Astrocyte of the spinal cord (primary cell): ENCODE measurements at regions not wholly inside any gene's neighbourhood (a gene's known extent, or its start where the extent isn't known, plus 50 kb on each side); places are given as distances from the start of the nearest gene placed in this dataset.

ENCODE experiments used
- DNase-seq: peaks from one replicate; pipeline ENCODE4 v3.0.0; 2011; ENCODE audit warnings: low read depth, low spot score
- H3K4me3 ChIP-seq: 2 replicates; pipeline ENCODE4 v1.5.1; 2011; ENCODE audit warnings: low read depth, mild to moderate bottlenecking, low read length, moderate library complexity
- in situ Hi-C: cut with HindIII; loops from 2 replicates; pipeline ENCODE4 v1.10.0; 2017; ENCODE audit warnings: low sequenced_read_pairs
- TF ChIP-seq, protein P1 (sequence below): IDR thresholded peaks from 2 replicates; pipeline ENCODE4 v1.5.1; 2012; ENCODE audit warnings: low read depth, mild to moderate bottlenecking, low read length, inconsistent platforms

DNA sequence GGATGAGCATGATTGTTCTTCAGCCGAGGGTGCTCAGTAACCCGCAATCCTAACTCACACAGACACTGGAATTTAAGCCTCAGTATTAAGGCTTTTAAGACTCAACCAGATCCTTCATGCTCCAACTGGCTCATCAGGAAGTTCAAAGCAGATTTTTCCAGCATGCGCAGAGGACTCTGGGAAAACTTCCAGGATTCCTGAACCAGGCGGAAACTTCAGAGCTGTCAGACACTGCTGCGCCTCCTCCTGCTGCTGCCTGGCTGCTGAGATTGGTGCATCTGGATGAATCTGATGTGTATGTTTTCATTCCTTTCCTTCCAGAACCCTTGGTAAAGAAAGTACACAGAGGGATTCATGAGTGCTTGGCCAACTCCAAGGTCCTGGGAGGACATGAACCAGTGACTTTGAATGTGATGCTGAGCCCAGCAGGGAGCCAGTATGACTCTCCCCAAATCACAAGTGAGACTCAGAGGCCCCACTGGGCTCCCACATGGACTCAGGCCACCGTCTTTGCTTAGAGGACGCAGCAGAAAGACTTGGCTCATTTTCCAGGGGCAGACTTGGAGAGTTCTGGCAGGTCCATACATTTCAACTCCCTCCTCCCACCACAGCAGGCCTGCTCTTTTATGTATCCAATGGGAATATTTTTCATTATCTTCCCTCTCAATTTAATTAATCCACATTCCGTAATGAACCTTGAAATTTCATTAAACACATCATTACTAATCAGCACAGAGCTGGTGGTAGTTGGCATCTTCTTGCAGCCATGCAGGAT is 143.5 kb upstream of the HDAC4 start:
- in situ Hi-C loops: no loop called here
- TF ChIP-seq, protein P1, sequence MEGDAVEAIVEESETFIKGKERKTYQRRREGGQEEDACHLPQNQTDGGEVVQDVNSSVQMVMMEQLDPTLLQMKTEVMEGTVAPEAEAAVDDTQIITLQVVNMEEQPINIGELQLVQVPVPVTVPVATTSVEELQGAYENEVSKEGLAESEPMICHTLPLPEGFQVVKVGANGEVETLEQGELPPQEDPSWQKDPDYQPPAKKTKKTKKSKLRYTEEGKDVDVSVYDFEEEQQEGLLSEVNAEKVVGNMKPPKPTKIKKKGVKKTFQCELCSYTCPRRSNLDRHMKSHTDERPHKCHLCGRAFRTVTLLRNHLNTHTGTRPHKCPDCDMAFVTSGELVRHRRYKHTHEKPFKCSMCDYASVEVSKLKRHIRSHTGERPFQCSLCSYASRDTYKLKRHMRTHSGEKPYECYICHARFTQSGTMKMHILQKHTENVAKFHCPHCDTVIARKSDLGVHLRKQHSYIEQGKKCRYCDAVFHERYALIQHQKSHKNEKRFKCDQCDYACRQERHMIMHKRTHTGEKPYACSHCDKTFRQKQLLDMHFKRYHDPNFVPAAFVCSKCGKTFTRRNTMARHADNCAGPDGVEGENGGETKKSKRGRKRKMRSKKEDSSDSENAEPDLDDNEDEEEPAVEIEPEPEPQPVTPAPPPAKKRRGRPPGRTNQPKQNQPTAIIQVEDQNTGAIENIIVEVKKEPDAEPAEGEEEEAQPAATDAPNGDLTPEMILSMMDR: no peak
- peak; percentile 7 for DNase-seq
- no peak overlapping the region for H3K4me3 ChIP-seq

DNA sequence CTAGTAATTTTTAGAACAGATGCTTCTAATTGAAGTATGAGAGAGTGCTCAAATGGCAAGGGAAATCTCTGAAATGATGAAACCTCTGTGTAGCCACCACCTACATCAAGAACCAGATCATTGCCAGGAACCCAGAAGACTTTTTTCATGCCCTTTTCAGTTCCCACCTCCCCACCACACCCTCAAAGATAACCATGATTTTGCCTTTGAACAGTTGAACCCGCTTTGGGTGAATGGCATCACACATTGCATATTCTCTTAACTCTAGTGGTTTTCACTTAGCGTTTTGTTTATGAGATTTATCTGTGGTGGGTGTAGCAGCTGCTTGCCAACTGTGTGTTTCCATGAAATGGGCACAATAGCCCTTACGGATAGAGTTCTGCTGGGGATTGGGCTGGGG is 142.9 kb upstream of the HDAC4 start:
- no peak for DNase-seq
- in situ Hi-C loops: no loop called here
- H3K4me3 ChIP-seq: no peak overlapping the region
- TF ChIP-seq, protein P1: no peak

DNA sequence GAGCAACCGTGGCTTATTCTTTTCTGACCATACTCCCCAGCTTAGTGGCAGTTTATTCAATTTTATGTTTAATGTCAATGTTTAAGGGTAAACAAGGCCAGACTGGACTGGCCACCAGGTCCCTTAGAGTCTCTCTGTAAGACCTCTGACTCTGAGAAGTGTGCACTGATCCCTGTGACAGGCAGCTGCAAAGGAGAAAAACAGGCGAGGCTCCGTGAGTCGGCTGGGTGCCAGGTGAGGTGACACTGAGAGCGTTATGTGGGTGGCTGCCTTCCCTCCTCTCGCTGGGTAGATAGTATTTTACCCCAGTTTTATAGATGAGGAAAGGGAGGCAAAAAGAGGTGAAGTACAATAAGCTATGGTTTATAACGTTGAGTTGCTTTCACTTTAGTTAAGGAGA is 139.4 kb upstream of the HDAC4 start:
- TF ChIP-seq, protein P1: no peak
- DNase-seq: no peak
- in situ Hi-C loops: no loop called here
- no peak overlapping the region for H3K4me3 ChIP-seq

DNA sequence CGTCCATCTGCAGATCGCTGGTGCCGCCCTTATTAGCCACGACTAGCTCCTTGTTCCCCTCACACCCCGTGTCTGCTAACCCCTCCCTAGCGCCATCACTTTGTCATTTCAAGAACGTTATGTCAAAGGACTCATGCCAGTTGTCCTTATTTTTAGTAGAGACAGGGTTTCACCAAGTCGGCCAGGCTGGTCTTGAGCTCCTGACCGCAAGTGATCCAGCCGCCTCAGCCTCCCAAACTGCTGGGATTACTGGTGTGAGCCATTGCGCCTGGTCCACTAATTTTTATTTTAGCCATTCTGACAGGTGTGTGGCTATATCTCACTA is 138.9 kb upstream of the HDAC4 start:
- DNase-seq: no peak
- in situ Hi-C loops: no loop called here

DNA sequence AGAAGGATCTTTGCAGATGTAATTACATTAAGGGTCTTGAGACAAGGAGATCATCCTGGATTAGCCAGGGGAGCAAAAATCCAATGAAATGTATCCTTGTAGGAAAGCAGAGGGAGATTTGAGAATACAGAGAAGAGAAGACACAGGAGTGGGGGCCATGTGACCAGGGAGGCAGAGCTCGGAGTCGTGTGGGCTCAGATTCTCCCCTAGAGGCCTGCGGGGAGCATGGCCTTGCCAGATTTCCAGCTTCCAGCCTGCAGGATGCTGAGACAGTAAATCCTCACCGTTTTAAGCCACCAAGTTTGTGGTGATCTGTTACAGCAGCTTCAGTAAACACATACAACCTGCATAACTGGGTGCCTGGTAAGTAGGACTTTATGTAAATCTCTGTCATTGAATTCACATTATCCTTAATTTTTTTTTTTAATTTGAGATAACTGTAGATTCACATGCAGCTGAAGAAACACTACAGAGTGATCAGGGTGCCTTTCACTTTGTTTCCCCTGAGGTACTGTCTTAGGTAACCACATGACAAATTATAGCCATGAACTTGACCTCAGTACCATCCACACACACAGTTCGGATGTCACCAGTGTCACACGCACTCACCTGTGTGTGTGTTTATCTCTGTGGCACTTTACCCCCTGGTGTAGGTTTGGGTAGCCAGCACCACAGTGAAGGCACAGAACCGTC is 138.4 kb upstream of the HDAC4 start:
- no peak overlapping the region for H3K4me3 ChIP-seq
- no peak for DNase-seq
- in situ Hi-C loops: no loop called here
- TF ChIP-seq, protein P1: no peak

More for the DNA sequence above, 138.9 kb upstream of the HDAC4 start:
- H3K4me3 ChIP-seq: no peak overlapping the region
- TF ChIP-seq, protein P1: no peak

DNA sequence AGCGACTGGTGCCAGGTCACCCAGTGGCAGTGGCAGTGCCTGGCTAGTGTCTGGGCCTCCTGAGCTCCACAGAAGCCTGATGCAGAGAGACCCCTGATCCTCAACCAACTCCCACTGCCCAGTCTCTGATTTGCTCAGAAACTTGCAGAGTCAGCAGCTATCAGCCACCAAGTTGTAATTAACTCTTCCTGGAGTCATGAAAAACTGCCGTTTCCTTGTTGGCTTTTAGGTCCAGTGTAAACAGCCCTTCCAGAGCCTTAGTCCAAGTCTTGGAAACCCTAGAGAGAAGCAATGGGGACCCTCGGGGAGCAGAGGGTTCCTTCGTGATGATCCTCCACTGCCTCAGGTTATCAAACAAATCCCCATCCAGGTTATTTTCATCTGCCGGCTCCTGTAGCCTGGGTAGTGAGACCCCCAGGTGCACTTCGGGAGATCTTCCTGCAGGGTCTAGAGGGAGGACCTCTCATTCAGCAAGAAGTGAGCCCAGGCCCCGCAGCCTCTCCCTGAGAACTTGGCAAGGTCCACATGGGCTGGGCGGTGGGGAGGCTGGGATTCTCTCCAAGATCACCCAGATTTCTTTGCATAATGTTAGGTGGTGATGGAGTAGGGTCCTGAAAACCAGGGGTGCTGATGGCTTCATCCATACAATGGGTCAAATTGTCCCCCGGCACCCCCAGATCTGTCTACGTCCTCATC is 137.7 kb upstream of the HDAC4 start:
- no peak overlapping the region for H3K4me3 ChIP-seq
- DNase-seq: no peak
- TF ChIP-seq, protein P1: no peak
- in situ Hi-C loops: no loop called here
